ENCODE measurements at regions not wholly inside any gene's neighbourhood (a gene's known extent, or its start where the extent isn't known, plus 50 kb on each side); places are given as distances from the start of the nearest gene placed in this dataset.

DNA sequence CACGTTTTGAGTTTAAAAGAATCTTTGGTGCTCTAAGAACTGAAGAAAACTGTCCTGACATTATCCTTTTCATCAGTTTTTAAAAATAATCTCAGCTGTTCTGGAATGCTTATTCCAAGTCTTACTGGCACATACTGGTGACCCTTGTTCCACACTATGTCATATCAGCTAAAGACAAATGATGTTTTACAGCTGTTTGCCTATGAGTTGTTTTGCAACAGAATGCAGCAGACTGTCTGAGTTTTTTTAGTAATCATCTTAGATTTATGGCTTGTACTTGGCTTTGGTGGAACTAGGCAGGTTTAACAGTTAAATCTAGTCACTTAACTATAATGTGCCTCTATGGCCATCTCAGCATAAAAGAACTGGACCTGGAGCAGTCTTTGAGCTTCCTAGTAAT, 91.6 kb upstream of the GRIN2B start:
- H3K9me3 ChIP-seq (ENCODE audit: low read depth, low read length, poor library complexity, severe bottlenecking), result no peaks in the 10 kb centered on the region
- ChIA-PET CTCF (no interaction called here), POLR2A (ENCODE audit: low non-redundant PET) (no interaction called here)
- peaks cover under 1% of the 10 kb centered on the region for H3K27me3 ChIP-seq (replicated peaks; ENCODE audit: insufficient read depth, low read depth, low read length, poor library complexity)
- H3K27ac ChIP-seq (ENCODE audit: low read depth, low read length, poor library complexity, severe bottlenecking), result no peak overlapping the region
- H3K4me3 ChIP-seq (ENCODE audit: low read depth, low read length, poor library complexity, severe bottlenecking), result no peak overlapping the region
- BruUV-seq (replicated peaks), result no TSS peak
- no peak for DNase-seq (ENCODE audit: low spot score)
- intact Hi-C loops (cut with micrococcal nuclease; ENCODE audit: unreplicated experiment), result no loop called here
- TF ChIP-seq, protein P1, sequence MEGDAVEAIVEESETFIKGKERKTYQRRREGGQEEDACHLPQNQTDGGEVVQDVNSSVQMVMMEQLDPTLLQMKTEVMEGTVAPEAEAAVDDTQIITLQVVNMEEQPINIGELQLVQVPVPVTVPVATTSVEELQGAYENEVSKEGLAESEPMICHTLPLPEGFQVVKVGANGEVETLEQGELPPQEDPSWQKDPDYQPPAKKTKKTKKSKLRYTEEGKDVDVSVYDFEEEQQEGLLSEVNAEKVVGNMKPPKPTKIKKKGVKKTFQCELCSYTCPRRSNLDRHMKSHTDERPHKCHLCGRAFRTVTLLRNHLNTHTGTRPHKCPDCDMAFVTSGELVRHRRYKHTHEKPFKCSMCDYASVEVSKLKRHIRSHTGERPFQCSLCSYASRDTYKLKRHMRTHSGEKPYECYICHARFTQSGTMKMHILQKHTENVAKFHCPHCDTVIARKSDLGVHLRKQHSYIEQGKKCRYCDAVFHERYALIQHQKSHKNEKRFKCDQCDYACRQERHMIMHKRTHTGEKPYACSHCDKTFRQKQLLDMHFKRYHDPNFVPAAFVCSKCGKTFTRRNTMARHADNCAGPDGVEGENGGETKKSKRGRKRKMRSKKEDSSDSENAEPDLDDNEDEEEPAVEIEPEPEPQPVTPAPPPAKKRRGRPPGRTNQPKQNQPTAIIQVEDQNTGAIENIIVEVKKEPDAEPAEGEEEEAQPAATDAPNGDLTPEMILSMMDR (conservative IDR thresholded peaks at IDR 0.05; ENCODE audit: low read depth, low read length), result no peak
- no peak for TF ChIP-seq EZH2 (IDR thresholded peaks at IDR 0.05; ENCODE audit: borderline replicate concordance, low read depth, low read length, poor library complexity, severe bottlenecking)
- no peaks in the 10 kb centered on the region for H3K36me3 ChIP-seq (ENCODE audit: insufficient read depth, low read length, poor library complexity, severe bottlenecking)
- no peaks in the 10 kb centered on the region for H3K4me1 ChIP-seq (ENCODE audit: insufficient read depth, low read length, poor library complexity, severe bottlenecking)

DNA sequence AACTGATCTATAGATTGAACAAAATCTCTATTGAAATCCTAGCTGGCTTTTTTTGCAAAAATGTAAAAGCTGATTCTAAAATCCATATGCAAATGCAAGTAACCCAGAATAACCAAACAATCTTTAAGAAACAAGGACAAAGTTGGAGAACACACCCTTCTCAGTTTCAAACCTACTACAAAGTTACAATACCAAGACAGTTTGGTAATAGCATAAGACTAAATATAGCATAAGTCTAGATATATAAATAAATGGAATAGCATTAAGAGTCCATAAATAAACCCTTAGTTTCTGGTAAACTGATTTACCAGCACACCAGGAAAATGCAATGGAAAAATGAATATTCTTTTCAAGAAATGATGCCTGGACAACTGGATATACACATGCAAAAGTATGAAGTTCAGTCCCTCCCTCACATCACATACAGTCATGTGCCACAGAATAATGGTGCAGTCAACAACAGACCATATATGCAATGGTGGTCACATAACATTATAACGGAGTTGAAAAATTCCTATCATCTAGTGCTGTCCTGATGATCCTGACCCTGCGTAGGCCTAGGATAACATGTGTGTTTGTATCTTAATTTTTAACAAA, 94.5 kb upstream of the GRIN2B start:
- BruUV-seq (replicated peaks), result no TSS peak

DNA sequence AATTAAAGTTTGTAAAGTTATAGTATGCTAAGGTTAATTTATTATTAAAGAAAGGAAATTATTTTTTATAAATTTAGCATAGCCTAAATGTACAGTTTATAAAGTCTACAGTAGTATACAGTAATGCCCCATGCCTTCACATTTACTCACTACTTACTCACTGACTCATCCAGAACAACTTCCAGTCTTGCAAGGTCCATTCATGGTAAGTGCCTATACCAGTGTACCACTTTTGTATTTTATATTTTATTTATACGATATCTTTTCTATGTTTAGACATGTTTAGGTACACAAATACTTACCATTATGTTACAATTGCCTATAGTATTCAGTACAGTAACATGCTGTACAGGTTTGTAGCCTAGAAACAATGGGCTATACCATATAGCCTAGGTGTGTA, 95.1 kb upstream of the GRIN2B start:
- BruUV-seq (replicated peaks), result no TSS peak

More for the DNA sequence above, 94.5 kb upstream of the GRIN2B start:
- POLR2A ChIA-PET (ENCODE audit: low non-redundant PET), result no interaction called here
- no peaks in the 10 kb centered on the region for H3K27me3 ChIP-seq (replicated peaks; ENCODE audit: insufficient read depth, low read depth, low read length, poor library complexity)
- CTCF ChIA-PET, result no interaction called here
- TF ChIP-seq EZH2 (IDR thresholded peaks at IDR 0.05; ENCODE audit: borderline replicate concordance, low read depth, low read length, poor library complexity, severe bottlenecking), result no peak
- TF ChIP-seq, protein P1 (conservative IDR thresholded peaks at IDR 0.05; ENCODE audit: low read depth, low read length), result no peak
- no peaks in the 10 kb centered on the region for H3K36me3 ChIP-seq (ENCODE audit: insufficient read depth, low read length, poor library complexity, severe bottlenecking)
- no peak overlapping the region for H3K27ac ChIP-seq (ENCODE audit: low read depth, low read length, poor library complexity, severe bottlenecking)
- no peaks in the 10 kb centered on the region for H3K9me3 ChIP-seq (ENCODE audit: low read depth, low read length, poor library complexity, severe bottlenecking)
- intact Hi-C loops (cut with micrococcal nuclease; ENCODE audit: unreplicated experiment), result no loop called here
- no peak for DNase-seq (ENCODE audit: low spot score)
- H3K4me3 ChIP-seq (ENCODE audit: low read depth, low read length, poor library complexity, severe bottlenecking), result no peak overlapping the region
- no peaks in the 10 kb centered on the region for H3K4me1 ChIP-seq (ENCODE audit: insufficient read depth, low read length, poor library complexity, severe bottlenecking)

More for the DNA sequence above, 95.1 kb upstream of the GRIN2B start:
- TF ChIP-seq EZH2 (IDR thresholded peaks at IDR 0.05; ENCODE audit: borderline replicate concordance, low read depth, low read length, poor library complexity, severe bottlenecking), result no peak
- TF ChIP-seq, protein P1 (conservative IDR thresholded peaks at IDR 0.05; ENCODE audit: low read depth, low read length), result no peak
- H3K27me3 ChIP-seq (replicated peaks; ENCODE audit: insufficient read depth, low read depth, low read length, poor library complexity), result no peaks in the 10 kb centered on the region
- ChIA-PET POLR2A (ENCODE audit: low non-redundant PET) (no interaction called here), CTCF (no interaction called here)
- no peak overlapping the region for H3K4me3 ChIP-seq (ENCODE audit: low read depth, low read length, poor library complexity, severe bottlenecking)
- no peak overlapping the region for H3K27ac ChIP-seq (ENCODE audit: low read depth, low read length, poor library complexity, severe bottlenecking)
- no peaks in the 10 kb centered on the region for H3K9me3 ChIP-seq (ENCODE audit: low read depth, low read length, poor library complexity, severe bottlenecking)
- intact Hi-C loops (cut with micrococcal nuclease; ENCODE audit: unreplicated experiment), result no loop called here
- no peaks in the 10 kb centered on the region for H3K36me3 ChIP-seq (ENCODE audit: insufficient read depth, low read length, poor library complexity, severe bottlenecking)
- no peak for DNase-seq (ENCODE audit: low spot score)
- H3K4me1 ChIP-seq (ENCODE audit: insufficient read depth, low read length, poor library complexity, severe bottlenecking), result no peaks in the 10 kb centered on the region

All from A673 (cell line).